ENCODE measurements at regions not wholly inside any gene's neighbourhood (a gene's known extent, or its start where the extent isn't known, plus 50 kb on each side); places are given as distances from the start of the nearest gene placed in this dataset.

GRCh38 chr9:81814794-81815464 is 113.3 kb upstream of the SPATA31D4 start:
- ATAC-seq (ENCODE audit: poor library complexity), result no peak
- H3K27ac ChIP-seq (ENCODE audit: low read depth in 1 of 2, low read length in 2 of 2), result no peak overlapping the region
- no peaks in the 10 kb centered on the region for H3K27me3 ChIP-seq (ENCODE audit: control insufficient read depth in 1 of 2, insufficient read depth in 2 of 2, low read length in 2 of 2)
- ChIA-PET CTCF (no interaction called here), POLR2A (no interaction called here)
- Mint-ChIP-seq H3K9me3 (no peaks in the 10 kb centered on the region), H3K4me1 (ENCODE audit: low read depth) (peaks cover 16% of the 10 kb centered on the region), H3K4me3 (no peak overlapping the region), H3K27me3 (no peaks in the 10 kb centered on the region), H3K27ac (peak overlapping the region; percentile 0), H3K36me3 (ENCODE audit: low read depth) (no peaks in the 10 kb centered on the region)
- H3K4me1 ChIP-seq (ENCODE audit: insufficient read depth, low read length), result peaks cover 5% of the 10 kb centered on the region
- intact Hi-C loops (cut with DNase I, micrococcal nuclease), result no loop called here
- DNase-seq, result peak in 1 of 14 experiments; percentile 19
- no peaks in the 10 kb centered on the region for H3K36me3 ChIP-seq (ENCODE audit: insufficient read depth, low read length)
- no peak overlapping the region for H3K4me3 ChIP-seq (ENCODE audit: low read length)
- H3K9me3 ChIP-seq (ENCODE audit: control insufficient read depth in 1 of 2, insufficient read depth in 1 of 2, low read length in 2 of 2), result no peaks in the 10 kb centered on the region
- no peak for TF ChIP-seq CTCF (IDR thresholded peaks at IDR 0.05)

- ATAC-seq (ENCODE audit: poor library complexity) (no peak), DNase-seq (no peak)
- H3K27ac ChIP-seq (ENCODE audit: low read depth in 1 of 2, low read length in 2 of 2), result no peak overlapping the region
- Mint-ChIP-seq H3K27me3 (no peaks in the 10 kb centered on the region), H3K27ac (no peak overlapping the region), H3K4me1 (ENCODE audit: low read depth) (peaks cover 16% of the 10 kb centered on the region), H3K9me3 (no peaks in the 10 kb centered on the region), H3K4me3 (no peak overlapping the region), H3K36me3 (ENCODE audit: low read depth) (no peaks in the 10 kb centered on the region)
- peaks cover 5% of the 10 kb centered on the region for H3K4me1 ChIP-seq (ENCODE audit: insufficient read depth, low read length)
- H3K9me3 ChIP-seq (ENCODE audit: control insufficient read depth in 1 of 2, insufficient read depth in 1 of 2, low read length in 2 of 2), result no peaks in the 10 kb centered on the region
- no peak overlapping the region for H3K4me3 ChIP-seq (ENCODE audit: low read length)
- CTCF ChIA-PET, result no interaction called here
- intact Hi-C loops (cut with DNase I, micrococcal nuclease), result no loop called here
- POLR2A ChIA-PET, result no interaction called here
- TF ChIP-seq CTCF (IDR thresholded peaks at IDR 0.05), result no peak
- H3K27me3 ChIP-seq (ENCODE audit: control insufficient read depth in 1 of 2, insufficient read depth in 2 of 2, low read length in 2 of 2), result no peaks in the 10 kb centered on the region
- H3K36me3 ChIP-seq (ENCODE audit: insufficient read depth, low read length), result no peaks in the 10 kb centered on the region
These were observed 112.4 kb upstream of the SPATA31D4 start for GRCh38 chr9:81815781-81816180.

DNA sequence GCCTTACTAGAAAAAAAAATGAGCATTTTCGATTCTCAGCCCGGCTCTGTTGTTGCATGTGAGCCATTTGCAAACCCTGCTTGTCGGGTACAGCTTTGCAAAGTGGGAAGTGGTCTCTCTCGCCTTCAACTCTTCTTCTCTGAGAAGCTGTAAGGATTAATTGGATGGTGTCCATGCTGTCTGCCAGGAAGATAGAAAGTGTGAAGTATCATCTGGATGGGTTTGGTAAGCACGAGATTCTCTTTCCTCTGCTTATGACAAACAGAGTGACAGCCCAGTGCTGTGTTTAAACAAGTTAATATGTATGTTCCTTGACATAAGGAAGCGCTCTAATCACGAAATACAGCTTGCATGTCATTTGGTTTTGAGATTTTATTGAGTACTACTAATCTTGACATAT is 109.1 kb upstream of the SPATA31D4 start:
- Mint-ChIP-seq H3K27me3 (no peaks in the 10 kb centered on the region), H3K4me3 (no peak overlapping the region), H3K27ac (no peak overlapping the region), H3K4me1 (ENCODE audit: low read depth) (peaks cover 12% of the 10 kb centered on the region), H3K36me3 (ENCODE audit: low read depth) (no peaks in the 10 kb centered on the region), H3K9me3 (no peaks in the 10 kb centered on the region)
- no peak for TF ChIP-seq CTCF (IDR thresholded peaks at IDR 0.05)
- no peaks in the 10 kb centered on the region for H3K27me3 ChIP-seq (ENCODE audit: control insufficient read depth in 1 of 2, insufficient read depth in 2 of 2, low read length in 2 of 2)
- H3K9me3 ChIP-seq (ENCODE audit: control insufficient read depth in 1 of 2, insufficient read depth in 1 of 2, low read length in 2 of 2), result peaks cover 0 to 4% of the 10 kb centered on the region in 2 experiments
- no peak overlapping the region for H3K4me3 ChIP-seq (ENCODE audit: low read length)
- ATAC-seq (ENCODE audit: poor library complexity) (no peak), DNase-seq (no peak)
- intact Hi-C loops (cut with DNase I, micrococcal nuclease), result no loop called here
- CTCF ChIA-PET, result no interaction called here
- H3K27ac ChIP-seq (ENCODE audit: low read depth in 1 of 2, low read length in 2 of 2), result no peak overlapping the region
- no peaks in the 10 kb centered on the region for H3K36me3 ChIP-seq (ENCODE audit: insufficient read depth, low read length)
- POLR2A ChIA-PET, result no interaction called here
- H3K4me1 ChIP-seq (ENCODE audit: insufficient read depth, low read length), result no peaks in the 10 kb centered on the region

All from CD4-positive, alpha-beta T cell (primary cell).